Spleen (tissue), 11 donors: ENCODE measurements at regions not wholly inside any gene's neighbourhood (a gene's known extent, or its start where the extent isn't known, plus 50 kb on each side); places are given as distances from the start of the nearest gene placed in this dataset.

Source experiments
- DNase-seq: peaks from one replicate; pipeline ENCODE4 v3.0.0-alpha.2; 2020
- H3K27ac ChIP-seq, 8 donors: fragments of 200-600 bp; sonication (generic) in 7 of 8; 1 replicate in 4 of 8; 2 replicates in 4 of 8; pipeline versions ENCODE4 v1.5.0 to v1.8.0; 2016 to 2021; ENCODE audit warnings: inconsistent platforms in 4 of 8, mild to moderate bottlenecking in 4 of 8, moderate library complexity in 1 of 8
- H3K27me3 ChIP-seq, 7 donors: fragments of 200-600 bp; sonication (generic) in 6 of 7; replicated peaks in 1 of 7; 1 replicate in 4 of 7; 2 replicates in 3 of 7; pipeline versions ENCODE4 v1.5.0 to v1.8.0; 2016 to 2021; ENCODE audit warnings: inconsistent platforms in 3 of 7, mild to moderate bottlenecking in 1 of 7
- H3K36me3 ChIP-seq, 6 donors: fragments of 200-600 bp; sonication (generic) in 5 of 6; 1 replicate in 4 of 6; 2 replicates in 2 of 6; pipeline versions ENCODE4 v1.5.0 to v1.8.0; 2016 to 2021; ENCODE audit warnings: inconsistent platforms in 2 of 6
- H3K4me1 ChIP-seq, 6 donors: fragments of 200-600 bp; sonication (generic) in 5 of 6; 1 replicate in 3 of 6; 2 replicates in 3 of 6; pipeline versions ENCODE4 v1.5.0 to v1.8.0; 2016 to 2021; ENCODE audit warnings: inconsistent platforms in 3 of 6
- H3K4me3 ChIP-seq, 8 donors: fragments of 200-600 bp; sonication (generic) in 7 of 8; 1 replicate in 4 of 8; 2 replicates in 4 of 8; pipeline versions ENCODE4 v1.5.0 to v1.8.0; 2016 to 2021; ENCODE audit warnings: inconsistent platforms in 4 of 8, mild to moderate bottlenecking in 4 of 8, moderate library complexity in 2 of 8
- H3K9me3 ChIP-seq, 8 donors: fragments of 200-600 bp; sonication (generic) in 7 of 8; 1 replicate in 4 of 8; 2 replicates in 4 of 8; pipeline versions ENCODE4 v1.5.0 to v1.8.0; 2016 to 2021; ENCODE audit warnings: inconsistent platforms in 4 of 8
- POLR2A ChIP-seq, 3 donors: fragments of 450-650 bp; IDR thresholded peaks; one replicate each; pipeline ENCODE4 v1.5.1; 2017; ENCODE audit warnings: antibody characterized with exemption in 3 of 3, mild to moderate bottlenecking in 1 of 3
- POLR2AphosphoS5 ChIP-seq, 3 donors: sonication (generic); formaldehyde crosslinking; IDR thresholded peaks; one replicate each; pipeline ENCODE4 v1.5.1; 2017; ENCODE audit warnings: antibody characterized with exemption in 3 of 3
- WGBS, 5 donors: extraction: QIAGEN DNeasy Blood & Tissue Kit in 3 of 5; methylation state at CpG; one replicate each; pipeline versions ENCODE4 v1.1.5 to v1.1.7; 2013 to 2018; 5-methylcytosine and 5-hydroxymethylcytosine counted together
- intact Hi-C: fragments of 100-400 bp; cut with DNase I; formaldehyde crosslinking; loops from one replicate; pipeline ENCODE4 v1.15.0; 2023; ENCODE audit warnings: low total_unique reads
- TF ChIP-seq, protein P1 (sequence below), 11 experiments: fragments of 200-600 bp in 7 of 11; fragments of 450-650 bp in 4 of 11; sonication (generic) in 4 of 11; IDR thresholded peaks in 8 of 11; conservative IDR thresholded peaks in 3 of 11; 1 replicate in 7 of 11; 2 replicates in 4 of 11; pipeline versions ENCODE4 v1.4.0 to v1.8.0; 2016 to 2021; ENCODE audit warnings: antibody characterized with exemption in 11 of 11, inconsistent platforms in 4 of 11, mild to moderate bottlenecking in 1 of 11
- donor health status: healthy with polysubstance abuse.
- donor health status: DM: no; HTN: no; CAD: no; lungs with moderate emphysema.
- donor health status: DM: no; HTN: no; CAD: no.
- donor health status: Bipolar disorder and iron deficiency.
- donor health status: healthy.
- donor health status: DM: no; HTN: no; CAD: no.
- donor health status: DM: yes; HTN: yes; CAD: no.

DNA sequence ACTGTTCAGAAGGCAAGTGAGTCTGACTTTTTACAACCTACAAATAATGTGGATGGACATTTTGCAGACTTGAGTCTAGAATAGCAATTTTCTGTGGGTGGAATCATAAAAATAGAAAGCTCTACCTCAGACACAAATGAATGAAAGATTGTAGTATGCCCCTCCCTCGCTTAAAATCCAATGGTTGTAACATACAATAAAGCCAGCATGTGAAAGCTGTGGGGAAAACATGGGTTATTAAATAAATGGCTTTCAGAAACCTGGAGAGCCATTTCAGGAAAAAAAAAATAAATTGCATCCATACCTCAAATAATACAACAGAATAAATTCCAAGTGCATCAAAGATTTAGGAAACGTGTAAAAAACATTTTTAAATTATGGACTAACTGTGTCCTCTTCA lies 123.1 kb upstream of the MON1B start:
- Histone ChIP-seq H3K27me3 (peaks cover 0 to under 1% (median 0%) of the 10 kb centered on the region in 7 donors), H3K9me3 (no peaks in the 10 kb centered on the region), H3K27ac (no peak overlapping the region), H3K4me1 (peaks cover 0 to 12% (median 1%) of the 10 kb centered on the region in 6 donors), H3K4me3 (no peak overlapping the region), H3K36me3 (no peaks in the 10 kb centered on the region)
- TF ChIP-seq, protein P1, sequence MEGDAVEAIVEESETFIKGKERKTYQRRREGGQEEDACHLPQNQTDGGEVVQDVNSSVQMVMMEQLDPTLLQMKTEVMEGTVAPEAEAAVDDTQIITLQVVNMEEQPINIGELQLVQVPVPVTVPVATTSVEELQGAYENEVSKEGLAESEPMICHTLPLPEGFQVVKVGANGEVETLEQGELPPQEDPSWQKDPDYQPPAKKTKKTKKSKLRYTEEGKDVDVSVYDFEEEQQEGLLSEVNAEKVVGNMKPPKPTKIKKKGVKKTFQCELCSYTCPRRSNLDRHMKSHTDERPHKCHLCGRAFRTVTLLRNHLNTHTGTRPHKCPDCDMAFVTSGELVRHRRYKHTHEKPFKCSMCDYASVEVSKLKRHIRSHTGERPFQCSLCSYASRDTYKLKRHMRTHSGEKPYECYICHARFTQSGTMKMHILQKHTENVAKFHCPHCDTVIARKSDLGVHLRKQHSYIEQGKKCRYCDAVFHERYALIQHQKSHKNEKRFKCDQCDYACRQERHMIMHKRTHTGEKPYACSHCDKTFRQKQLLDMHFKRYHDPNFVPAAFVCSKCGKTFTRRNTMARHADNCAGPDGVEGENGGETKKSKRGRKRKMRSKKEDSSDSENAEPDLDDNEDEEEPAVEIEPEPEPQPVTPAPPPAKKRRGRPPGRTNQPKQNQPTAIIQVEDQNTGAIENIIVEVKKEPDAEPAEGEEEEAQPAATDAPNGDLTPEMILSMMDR (IDR thresholded peaks at IDR 0.05 in 8 of 11, conservative IDR thresholded peaks at IDR 0.05 in 3 of 11): no peak
- TF ChIP-seq POLR2A (IDR thresholded peaks at IDR 0.05): no peak
- TF ChIP-seq POLR2AphosphoS5 (IDR thresholded peaks at IDR 0.05): no peak
- WGBS, 5 donors: 34 to 52% (median 47%) methylated on average over 2 of the region's 2 CpGs
- DNase-seq: no peak
- intact Hi-C loops: no loop called here

DNA sequence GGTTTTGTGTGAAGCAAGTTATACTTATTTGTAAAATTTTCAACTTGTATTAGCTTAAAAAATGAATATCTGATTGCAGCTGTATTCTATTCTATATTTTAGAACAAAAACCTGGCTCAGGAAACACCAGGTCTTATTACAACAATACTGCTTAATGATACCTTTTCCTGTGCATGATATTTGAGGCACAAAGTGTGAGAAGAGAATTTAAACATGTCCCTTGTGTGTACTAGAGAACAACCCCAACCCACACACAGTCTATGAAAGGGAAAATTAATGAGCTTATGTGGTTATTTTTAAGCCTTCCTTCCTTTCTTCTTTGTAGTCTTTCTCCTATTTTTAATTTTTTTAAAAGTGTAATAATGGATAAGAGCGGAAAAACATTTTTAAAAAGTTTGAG lies 122.6 kb upstream of the MON1B start:
- no peak for DNase-seq
- intact Hi-C loops: no loop called here
- Histone ChIP-seq H3K4me1 (peaks cover 0 to 7% (median 1%) of the 10 kb centered on the region in 6 donors), H3K36me3 (no peaks in the 10 kb centered on the region), H3K27me3 (no peaks in the 10 kb centered on the region), H3K9me3 (peaks cover 0 to 5% (median 0%) of the 10 kb centered on the region in 8 donors), H3K4me3 (no peak overlapping the region), H3K27ac (no peak overlapping the region)
- no peak for TF ChIP-seq POLR2A (IDR thresholded peaks at IDR 0.05)
- TF ChIP-seq POLR2AphosphoS5 (IDR thresholded peaks at IDR 0.05): no peak
- TF ChIP-seq, protein P1 (IDR thresholded peaks at IDR 0.05 in 8 of 11, conservative IDR thresholded peaks at IDR 0.05 in 3 of 11): no peak
- 37 to 67% (median 56%) methylated on average over 1 of the region's 1 CpG for WGBS, 5 donors

DNA sequence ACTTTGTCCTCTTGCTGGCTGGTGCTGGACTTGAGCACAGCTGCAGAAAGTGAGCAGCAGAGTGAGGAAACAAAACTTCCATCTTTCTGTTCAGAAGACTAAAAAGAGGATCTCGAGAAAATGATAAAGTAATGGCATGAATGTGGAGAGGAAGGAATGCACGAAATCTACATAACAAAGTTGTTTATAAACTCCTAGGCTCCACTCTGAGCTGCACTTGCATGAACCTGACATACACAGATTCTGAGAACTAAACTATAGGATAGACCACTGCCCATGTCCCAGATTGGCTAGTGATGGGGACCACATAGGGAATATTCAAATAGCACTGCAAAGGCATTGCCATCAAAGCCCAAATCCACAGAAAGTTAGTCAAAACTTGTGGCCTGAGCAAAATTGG lies 121.1 kb upstream of the MON1B start:
- Histone ChIP-seq H3K4me1 (peaks cover 0 to 5% (median 0%) of the 10 kb centered on the region in 6 donors), H3K27ac (no peak overlapping the region), H3K27me3 (no peaks in the 10 kb centered on the region), H3K9me3 (peaks cover 0 to 7% (median 0%) of the 10 kb centered on the region in 8 donors), H3K36me3 (no peaks in the 10 kb centered on the region), H3K4me3 (no peak overlapping the region)
- intact Hi-C loops: no loop called here
- no peak for DNase-seq
- 67 to 91% (median 71%) methylated on average over 2 of the region's 2 CpGs for WGBS, 5 donors
- TF ChIP-seq, protein P1 (IDR thresholded peaks at IDR 0.05 in 8 of 11, conservative IDR thresholded peaks at IDR 0.05 in 3 of 11): no peak
- no peak for TF ChIP-seq POLR2AphosphoS5 (IDR thresholded peaks at IDR 0.05)
- no peak for TF ChIP-seq POLR2A (IDR thresholded peaks at IDR 0.05)

DNA sequence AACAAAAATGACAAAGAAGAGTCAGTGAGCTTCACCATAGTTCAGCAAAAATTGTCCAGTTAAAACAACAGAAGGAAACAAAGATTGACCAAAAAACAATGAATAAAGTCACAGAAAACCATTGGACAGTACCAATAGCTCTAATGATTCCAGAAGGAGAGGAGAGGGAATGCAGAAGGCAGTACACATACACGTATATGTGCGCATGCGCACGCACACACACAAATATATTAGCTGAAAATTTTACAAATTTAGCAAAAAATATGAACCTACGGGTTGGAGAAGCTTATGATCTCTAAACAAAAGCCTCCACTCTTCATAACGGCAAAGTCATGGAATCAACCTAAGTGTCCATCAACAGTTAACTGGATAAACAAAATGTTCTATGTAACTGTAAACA lies 120.3 kb upstream of the MON1B start:
- DNase-seq: no peak
- intact Hi-C loops: no loop called here
- H3K4me1 ChIP-seq: peaks cover 0 to 5% (median 0%) of the 10 kb centered on the region in 6 donors
- 93 to 99% (median 96%) methylated on average over 6 of the region's 6 CpGs for WGBS, 5 donors
- no peaks in the 10 kb centered on the region for H3K27me3 ChIP-seq
- no peak overlapping the region for H3K27ac ChIP-seq
- no peak overlapping the region for H3K4me3 ChIP-seq
- no peaks in the 10 kb centered on the region for H3K36me3 ChIP-seq
- H3K9me3 ChIP-seq: peaks cover 0 to 7% (median 0%) of the 10 kb centered on the region in 8 donors
- no peak for TF ChIP-seq POLR2A (IDR thresholded peaks at IDR 0.05)
- no peak for TF ChIP-seq POLR2AphosphoS5 (IDR thresholded peaks at IDR 0.05)
- TF ChIP-seq, protein P1 (IDR thresholded peaks at IDR 0.05 in 8 of 11, conservative IDR thresholded peaks at IDR 0.05 in 3 of 11): no peak
